Smooth muscle cell (in vitro differentiated cells): ENCODE measurements at regions not wholly inside any gene's neighbourhood (a gene's known extent, or its start where the extent isn't known, plus 50 kb on each side); places are given as distances from the start of the nearest gene placed in this dataset.

ENCODE experiments used
- DNase-seq: peaks from one replicate; lab custom pipeline; 2025; ENCODE audit not compliant: unreplicated experiment; lab: John Stamatoyannopoulos, UW
- H2AFZ ChIP-seq: fragments of 200-600 bp; sonication (generic); 2 replicates; pipeline ENCODE4 v1.6.0; 2016; ENCODE audit warnings: antibody characterized with exemption, low read depth, mild to moderate bottlenecking
- H3F3A ChIP-seq: fragments of 200-600 bp; sonication (generic); 2 replicates; pipeline ENCODE4 v1.6.0; 2017; ENCODE audit warnings: antibody characterized with exemption, low read depth
- H3K27ac ChIP-seq: fragments of 200-600 bp; sonication (generic); 2 replicates; pipeline ENCODE4 v1.5.1; 2016; ENCODE audit warnings: low read depth, mild to moderate bottlenecking
- H3K27me3 ChIP-seq: fragments of 200-600 bp; sonication (generic); 2 replicates; pipeline ENCODE4 v1.6.1; 2016; ENCODE audit warnings: low read depth, mild to moderate bottlenecking
- H3K36me3 ChIP-seq: fragments of 200-600 bp; sonication (generic); 2 replicates; pipeline ENCODE4 v1.5.1; 2016; ENCODE audit warnings: low read depth
- H3K4me1 ChIP-seq: fragments of 200-600 bp; sonication (generic); 2 replicates; pipeline ENCODE4 v1.5.1; 2016; ENCODE audit warnings: low read depth
- H3K4me2 ChIP-seq: fragments of 200-600 bp; sonication (generic); 2 replicates; pipeline ENCODE4 v1.6.0; 2016; ENCODE audit warnings: mild to moderate bottlenecking
- H3K4me3 ChIP-seq: fragments of 200-600 bp; sonication (generic); 2 replicates; pipeline ENCODE4 v1.5.1; 2016; ENCODE audit warnings: mild to moderate bottlenecking
- H3K79me2 ChIP-seq: fragments of 200-600 bp; sonication (generic); 2 replicates; pipeline ENCODE4 v1.6.0; 2016; ENCODE audit warnings: low read depth, mild to moderate bottlenecking
- H3K9ac ChIP-seq: fragments of 200-600 bp; sonication (generic); 2 replicates; pipeline ENCODE4 v1.6.0; 2016; ENCODE audit warnings: low read depth
- H3K9me3 ChIP-seq: fragments of 200-600 bp; sonication (generic); replicated peaks from 2 replicates; pipeline ENCODE4 v1.5.1; 2016; ENCODE audit warnings: low read depth
- H4K20me1 ChIP-seq: fragments of 200-600 bp; sonication (generic); 2 replicates; pipeline ENCODE4 v1.6.0; 2016; ENCODE audit warnings: low read depth
- CTCF ChIP-seq: fragments of 200-600 bp; sonication (generic); IDR thresholded peaks from 2 replicates; pipeline ENCODE4 v1.5.1; 2017; ENCODE audit warnings: borderline replicate concordance, mild to moderate bottlenecking, antibody characterized with exemption; ENCODE audit not compliant: insufficient read depth, poor library complexity, severe bottlenecking
- WGBS: methylation state at CpG from one replicate; pipeline ENCODE4 v1.1.7; 2016; ENCODE audit warnings: low lambda C conversion rate; 5-methylcytosine and 5-hydroxymethylcytosine counted together

GRCh38 chr10:3887885-3888476 is 103.0 kb upstream of the KLF6 start:
- no peak for TF ChIP-seq CTCF
- H2AFZ ChIP-seq: no peak overlapping the region
- no peaks in the 10 kb centered on the region for H3K36me3 ChIP-seq
- H3K4me1 ChIP-seq: peaks cover 37% of the 10 kb centered on the region
- H3F3A ChIP-seq: peaks cover 24% of the 10 kb centered on the region
- H3K4me2 ChIP-seq: peak overlapping the region; percentile 66
- no peaks in the 10 kb centered on the region for H3K79me2 ChIP-seq
- no peaks in the 10 kb centered on the region for H3K27me3 ChIP-seq
- H3K9me3 ChIP-seq: no peaks in the 10 kb centered on the region
- no peaks in the 10 kb centered on the region for H4K20me1 ChIP-seq
- peak; percentile 26 for DNase-seq
- WGBS: 1% methylated on average over 9 of the region's 9 CpGs
- peak overlapping the region; percentile 97 for H3K9ac ChIP-seq
- peak overlapping the region; percentile 99 for H3K27ac ChIP-seq
- no peak overlapping the region for H3K4me3 ChIP-seq

- Histone ChIP-seq H3K4me2 (peak overlapping the region; percentile 66), H3K27ac (peak overlapping the region; percentile 99), H3K36me3 (no peaks in the 10 kb centered on the region), H3K9me3 (no peaks in the 10 kb centered on the region), H3F3A (peaks cover 18% of the 10 kb centered on the region), H3K4me1 (peaks cover 37% of the 10 kb centered on the region), H3K27me3 (no peaks in the 10 kb centered on the region), H2AFZ (no peak overlapping the region), H3K9ac (peak overlapping the region; percentile 97), H3K4me3 (no peak overlapping the region), H3K79me2 (no peaks in the 10 kb centered on the region), H4K20me1 (no peaks in the 10 kb centered on the region)
- 52% methylated on average over 7 of the region's 7 CpGs for WGBS
- no peak for DNase-seq
- TF ChIP-seq CTCF: no peak
Measured at GRCh38 chr10:3887404-3887803, 102.4 kb upstream of the KLF6 start.

GRCh38 chr10:3886641-3887251 is 101.7 kb upstream of the KLF6 start:
- Histone ChIP-seq H3K79me2 (no peaks in the 10 kb centered on the region), H3K4me3 (no peak overlapping the region), H4K20me1 (no peaks in the 10 kb centered on the region), H3F3A (peaks cover 18% of the 10 kb centered on the region), H3K36me3 (no peaks in the 10 kb centered on the region), H3K9me3 (no peaks in the 10 kb centered on the region), H3K27ac (peak overlapping the region; percentile 99), H3K9ac (peak overlapping the region; percentile 97), H2AFZ (no peak overlapping the region), H3K27me3 (no peaks in the 10 kb centered on the region), H3K4me2 (peak overlapping the region; percentile 66), H3K4me1 (peaks cover 37% of the 10 kb centered on the region)
- DNase-seq: no peak
- no peak for TF ChIP-seq CTCF
- WGBS: 3% methylated on average over 11 of the region's 11 CpGs

GRCh38 chr10:3886191-3886590 is 101.2 kb upstream of the KLF6 start:
- no peaks in the 10 kb centered on the region for H4K20me1 ChIP-seq
- H3K27me3 ChIP-seq: no peaks in the 10 kb centered on the region
- peaks cover 37% of the 10 kb centered on the region for H3K4me1 ChIP-seq
- H3K27ac ChIP-seq: peak overlapping the region; percentile 99
- peak overlapping the region; percentile 97 for H3K9ac ChIP-seq
- H3K79me2 ChIP-seq: no peaks in the 10 kb centered on the region
- H3K36me3 ChIP-seq: no peaks in the 10 kb centered on the region
- H3K9me3 ChIP-seq: no peaks in the 10 kb centered on the region
- no peak overlapping the region for H2AFZ ChIP-seq
- H3K4me2 ChIP-seq: peak overlapping the region; percentile 66
- DNase-seq: no peak
- H3K4me3 ChIP-seq: no peak overlapping the region
- no peak for TF ChIP-seq CTCF
- H3F3A ChIP-seq: peaks cover 18% of the 10 kb centered on the region
- WGBS: 15% methylated on average over 14 of the region's 14 CpGs
